ENCODE measurements at regions not wholly inside any gene's neighbourhood (a gene's known extent, or its start where the extent isn't known, plus 50 kb on each side); places are given as distances from the start of the nearest gene placed in this dataset.

GRCh38 chr7:18208921-18209320 is 181.3 kb upstream of the PRPS1L1 start:
- no peak for DNase-seq (ENCODE audit: low read depth, low spot score)
- no peak overlapping the region for H3K4me3 ChIP-seq (ENCODE audit: low read depth, low read length)
- no peak for TF ChIP-seq CTCF (IDR thresholded peaks at IDR 0.05; ENCODE audit: insufficient read depth, low read length, missing control alignments)
- CTCF ChIA-PET: no interaction called here
- POLR2A ChIA-PET: no interaction called here

GRCh38 chr7:18210377-18210776 is 182.7 kb upstream of the PRPS1L1 start:
- no peak for DNase-seq (ENCODE audit: low read depth, low spot score)
- CTCF ChIA-PET: no interaction called here
- POLR2A ChIA-PET: no interaction called here
- H3K4me3 ChIP-seq (ENCODE audit: low read depth, low read length): no peak overlapping the region
- no peak for TF ChIP-seq CTCF (IDR thresholded peaks at IDR 0.05; ENCODE audit: insufficient read depth, low read length, missing control alignments)

DNA sequence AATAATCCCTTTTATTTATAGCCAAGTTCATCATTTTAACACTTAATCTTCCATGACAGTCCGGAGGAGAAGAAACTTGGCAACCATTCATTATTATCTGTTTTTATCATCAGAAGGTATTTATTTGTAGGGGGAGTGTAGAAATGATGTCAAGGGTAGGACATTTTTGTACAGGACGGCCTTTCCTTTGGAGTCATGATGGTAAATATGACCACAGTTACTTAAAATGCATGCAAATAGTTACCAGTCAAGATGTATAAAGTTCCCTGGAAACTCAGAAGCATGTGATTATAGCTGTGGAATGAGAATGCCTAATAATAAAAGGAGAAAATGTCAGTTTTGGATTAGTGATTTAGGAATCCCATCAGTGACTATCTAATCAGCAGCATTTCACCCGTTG is 183.1 kb upstream of the PRPS1L1 start:
- TF ChIP-seq CTCF (IDR thresholded peaks at IDR 0.05; ENCODE audit: insufficient read depth, low read length, missing control alignments): no peak
- POLR2A ChIA-PET: interaction anchor here (0.6 kb wide), 1 partner anchor 36 kb away, joined by 3 read pairs; no protein-coding TSS in a partner anchor
- CTCF ChIA-PET: no interaction called here
- DNase-seq (ENCODE audit: low read depth, low spot score): no peak
- no peak overlapping the region for H3K4me3 ChIP-seq (ENCODE audit: low read depth, low read length)

- CTCF ChIA-PET: no interaction called here
- H3K4me3 ChIP-seq (ENCODE audit: low read depth, low read length): no peak overlapping the region
- no peak for TF ChIP-seq CTCF (IDR thresholded peaks at IDR 0.05; ENCODE audit: insufficient read depth, low read length, missing control alignments)
- POLR2A ChIA-PET: no interaction called here
- no peak for DNase-seq (ENCODE audit: low read depth, low spot score)
Measured at GRCh38 chr7:18212308-18212707, 184.7 kb upstream of the PRPS1L1 start.

DNA sequence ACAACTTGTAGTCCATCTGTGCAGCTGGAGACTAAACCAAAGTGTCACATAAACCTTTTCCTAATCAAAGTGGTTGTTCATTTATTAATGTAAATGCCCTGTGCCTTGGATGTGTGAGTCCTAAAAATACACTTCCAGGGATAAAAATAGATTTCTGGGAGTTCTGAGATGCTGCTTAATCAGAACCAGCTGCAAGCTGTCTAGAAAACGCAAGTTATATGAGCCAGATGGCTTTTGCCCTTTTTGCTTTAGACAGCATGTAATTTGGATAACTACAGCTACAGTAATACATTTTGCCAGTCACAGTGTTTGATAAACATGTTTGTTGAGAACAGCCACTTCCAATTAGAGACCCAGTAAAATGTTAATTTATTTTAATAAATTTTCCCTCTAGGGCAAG is 185.1 kb upstream of the PRPS1L1 start:
- ChIA-PET CTCF (no interaction called here), POLR2A (no interaction called here)
- no peak for DNase-seq (ENCODE audit: low read depth, low spot score)

GRCh38 chr7:18213652-18214051 is 186.0 kb upstream of the PRPS1L1 start:
- ChIA-PET POLR2A (no interaction called here), CTCF (no interaction called here)
- no peak for TF ChIP-seq CTCF (IDR thresholded peaks at IDR 0.05; ENCODE audit: insufficient read depth, low read length, missing control alignments)
- DNase-seq (ENCODE audit: low read depth, low spot score): no peak
- no peak overlapping the region for H3K4me3 ChIP-seq (ENCODE audit: low read depth, low read length)

More for the DNA sequence above, 185.1 kb upstream of the PRPS1L1 start:
- H3K4me3 ChIP-seq (ENCODE audit: low read depth, low read length): no peak overlapping the region
- TF ChIP-seq CTCF (IDR thresholded peaks at IDR 0.05; ENCODE audit: insufficient read depth, low read length, missing control alignments): no peak

Data from AG04449 (cell line).